ENCODE measurements at regions not wholly inside any gene's neighbourhood (a gene's known extent, or its start where the extent isn't known, plus 50 kb on each side); places are given as distances from the start of the nearest gene placed in this dataset.

DNA sequence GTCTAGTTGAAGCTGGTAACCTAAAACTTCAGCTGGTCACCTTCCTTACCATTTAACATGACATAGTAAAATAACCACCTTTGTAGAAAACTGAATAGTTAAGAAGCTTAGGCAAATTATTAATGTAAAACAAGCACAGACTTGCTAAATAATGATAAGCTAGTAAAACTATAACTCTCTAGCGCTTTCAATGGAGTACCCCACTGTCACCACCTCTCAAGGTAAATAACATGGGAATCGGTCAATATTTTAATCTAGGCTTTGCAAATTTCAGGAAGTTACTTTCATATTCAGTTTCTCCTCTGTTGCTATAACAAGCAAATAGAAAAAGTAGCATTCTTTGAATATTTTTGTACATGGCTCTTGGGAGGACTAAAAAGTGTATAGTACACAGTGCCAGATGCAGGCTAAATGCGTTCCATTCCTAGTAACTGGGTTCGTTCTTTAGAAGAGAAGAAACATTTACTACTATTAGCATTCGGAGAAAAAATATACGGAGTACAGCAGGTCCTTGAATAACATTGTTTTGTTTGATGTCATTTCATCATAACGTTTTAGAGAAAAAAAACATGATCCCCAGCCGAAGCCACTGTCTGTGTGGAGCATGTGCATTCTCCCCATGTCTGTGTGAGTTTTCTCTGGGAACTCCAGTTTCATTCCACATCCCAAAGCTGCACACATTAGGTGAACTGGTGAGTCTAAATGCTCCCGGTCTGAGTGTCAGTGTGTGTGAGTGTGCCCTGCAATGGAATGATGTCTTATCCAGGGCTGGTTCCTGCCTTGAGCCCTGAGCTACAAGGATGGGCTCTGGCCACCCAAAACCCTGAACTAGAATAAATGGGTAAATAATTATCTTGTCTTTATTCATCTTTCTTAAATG, 52.5 kb downstream of the EPRS1 start:
- no peak for DNase-seq (ENCODE audit: low read depth)

- no peak for DNase-seq (ENCODE audit: low read depth)
Measured at GRCh38 chr1:219991919-219992318, 54.4 kb downstream of the EPRS1 start.

GRCh38 chr1:219991511-219991810, 54.8 kb downstream of the EPRS1 start:
- no peak for DNase-seq (ENCODE audit: low read depth)

DNA sequence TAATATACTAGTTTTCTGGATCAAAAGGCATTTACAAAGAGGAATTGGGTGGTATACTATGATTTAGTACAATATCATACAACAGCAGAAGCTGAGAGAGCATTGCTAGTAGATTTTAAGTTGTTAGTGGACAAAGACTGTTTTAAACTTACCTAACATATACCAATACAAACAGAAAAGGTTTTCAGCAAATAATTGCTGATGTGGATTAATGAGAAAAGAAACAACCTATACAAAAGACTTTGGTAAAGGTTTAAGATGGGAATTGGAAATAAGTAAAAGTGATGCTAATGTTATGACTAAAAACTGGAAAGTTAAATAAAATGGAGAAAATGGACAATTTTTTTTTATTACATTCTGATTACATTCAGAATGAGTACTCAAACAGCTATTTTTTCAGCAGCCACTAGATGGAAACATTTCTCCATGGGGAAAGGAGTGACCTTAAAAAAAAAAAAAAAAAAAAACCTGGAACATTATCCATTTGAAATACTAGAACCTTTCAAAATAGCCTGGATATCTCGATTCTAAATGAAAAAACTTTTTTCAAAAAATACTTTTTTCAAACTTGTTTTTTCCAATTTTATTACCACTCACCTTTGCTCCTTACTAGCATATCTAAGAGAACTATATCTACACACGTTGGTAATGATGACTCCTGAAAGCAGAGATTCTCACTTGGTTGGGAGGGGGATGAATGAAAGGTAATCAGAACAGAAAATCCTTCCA, 55.4 kb downstream of the EPRS1 start:
- peak; percentile 57 for DNase-seq (ENCODE audit: low read depth)

DNA sequence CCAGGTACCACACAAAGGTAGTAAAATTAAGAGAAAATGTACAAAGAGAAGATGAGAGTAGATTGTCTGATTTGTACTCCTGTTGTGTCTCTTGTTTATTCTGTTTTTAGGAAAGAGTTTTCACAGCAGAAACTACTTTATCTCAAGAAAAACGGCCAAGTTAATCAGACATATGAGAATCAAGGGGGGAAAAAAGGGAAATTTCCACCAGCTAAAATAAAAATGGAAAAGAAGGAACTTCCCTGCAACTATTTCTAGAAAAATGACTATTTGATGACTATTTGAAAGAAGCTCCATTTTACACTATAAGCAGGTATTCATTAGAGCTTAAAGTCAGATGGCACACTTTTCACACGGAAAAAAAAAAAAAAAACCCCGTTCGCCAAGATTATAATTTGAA, 56.5 kb downstream of the EPRS1 start:
- DNase-seq (ENCODE audit: low read depth), result no peak

DNA sequence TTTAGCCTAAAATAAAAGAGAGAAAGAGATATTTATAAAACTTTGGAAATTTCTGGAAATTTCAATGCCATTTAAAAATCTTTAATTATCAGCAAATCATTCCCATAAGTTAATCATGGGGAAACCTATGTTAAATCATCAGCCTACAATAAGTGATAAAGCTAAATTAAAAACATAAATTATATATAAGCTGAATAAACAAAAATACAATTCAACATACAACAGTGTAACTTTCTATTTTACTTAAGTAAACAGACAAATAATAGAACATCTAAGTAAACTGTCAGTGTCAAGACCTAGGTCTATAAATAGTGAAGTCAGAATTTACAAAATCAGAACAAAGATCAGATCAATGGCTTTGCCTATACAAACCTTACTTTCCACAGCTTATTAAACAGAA, 57.5 kb downstream of the EPRS1 start:
- no peak for DNase-seq (ENCODE audit: low read depth)

DNA sequence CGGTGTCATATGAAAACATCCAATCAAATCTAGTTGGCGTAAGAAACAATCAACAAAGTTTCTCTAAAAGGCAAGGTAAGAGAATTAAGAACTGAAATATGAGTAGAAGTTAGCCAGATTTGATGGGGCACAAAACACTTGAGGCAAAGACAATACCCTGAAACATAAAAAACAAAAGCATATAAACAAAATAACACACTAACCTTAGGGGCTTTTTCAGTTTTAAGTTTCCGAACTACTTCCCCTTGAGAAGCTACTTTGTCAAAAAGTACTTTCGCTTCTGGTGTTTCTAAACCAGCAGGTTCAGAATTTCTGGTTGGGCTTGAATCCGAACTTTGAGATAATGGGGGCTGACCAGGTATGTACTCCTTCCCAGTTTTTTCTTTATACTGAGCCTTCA, 57.9 kb downstream of the EPRS1 start:
- DNase-seq (ENCODE audit: low read depth), result no peak

DNA sequence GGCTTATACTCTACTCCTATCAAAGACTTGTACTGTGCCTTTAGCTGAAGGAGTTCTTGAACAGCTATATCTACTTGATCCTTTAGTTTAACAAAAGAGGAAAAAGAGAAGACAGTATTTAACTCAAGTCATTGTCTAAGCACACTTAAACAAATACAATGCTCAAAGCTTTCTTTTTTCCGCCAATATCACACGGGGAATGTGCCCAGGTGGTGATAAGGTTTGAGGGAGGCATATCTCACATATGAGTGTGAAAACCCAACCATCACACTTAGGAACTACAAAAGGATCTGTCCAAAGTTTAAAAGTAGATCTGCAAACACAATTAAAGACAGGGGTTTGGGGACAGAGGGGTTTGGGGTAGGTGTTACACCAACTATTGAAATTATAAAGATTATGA, 59.0 kb upstream of the SLC30A10 start:
- DNase-seq (ENCODE audit: low read depth), result no peak

- DNase-seq (ENCODE audit: low read depth), result no peak
Measured at GRCh38 chr1:219985169-219985568, 56.8 kb upstream of the SLC30A10 start.

Measured in myocyte (in vitro differentiated cells).